Esophagus squamous epithelium (tissue), 4 donors: ENCODE measurements at regions not wholly inside any gene's neighbourhood (a gene's known extent, or its start where the extent isn't known, plus 50 kb on each side); places are given as distances from the start of the nearest gene placed in this dataset.

Source experiments
- CTCF ChIP-seq, 6 experiments: fragments of 450-650 bp in 4 of 6; fragments of 200-600 bp in 2 of 6; sonication (generic) in 2 of 6; IDR thresholded peaks; one replicate each; pipeline ENCODE4 v1.5.1; 2016 to 2019; ENCODE audit warnings: antibody characterized with exemption in 6 of 6, mild to moderate bottlenecking in 4 of 6, moderate library complexity in 4 of 6
- POLR2A ChIP-seq, 4 donors: fragments of 450-650 bp; IDR thresholded peaks; one replicate each; pipeline ENCODE4 v1.6.1; 2017; ENCODE audit warnings: antibody characterized with exemption in 4 of 4, mild to moderate bottlenecking in 4 of 4, moderate library complexity in 3 of 4

- TF ChIP-seq POLR2A (IDR thresholded peaks at IDR 0.05) (no peak), CTCF (IDR thresholded peaks at IDR 0.05) (no peak)
These were observed 457.6 kb upstream of the SLC10A2 start for GRCh38 chr13:103523858-103524257.
